RWPE1 (cell line): ENCODE measurements at regions not wholly inside any gene's neighbourhood (a gene's known extent, or its start where the extent isn't known, plus 50 kb on each side); places are given as distances from the start of the nearest gene placed in this dataset.

Experiments
- CTCF ChIA-PET: fragments of 350-600 bp; sonication (Branson Sonifier 250); formaldehyde crosslinking; extraction: SDS; loops from one replicate; lab custom pipeline; 2021; lab: Yijun Ruan, JAX
- POLR2A ChIA-PET: fragments of 400-600 bp; formaldehyde crosslinking; extraction: SDS; loops from one replicate; lab custom pipeline; 2020; ENCODE audit warnings: antibody characterized with exemption; ENCODE audit not compliant: low non-redundant PET; lab: Yijun Ruan, JAX
- DNase-seq: peaks from one replicate; pipeline ENCODE4 v3.0.0; 2012; ENCODE audit warnings: low spot score
- H3K27ac ChIP-seq: fragments of 450-650 bp; 2 replicates; pipeline ENCODE4 v1.5.1; 2017
- TF ChIP-seq, protein P1 (sequence below): fragments of 450-650 bp; conservative IDR thresholded peaks from 2 replicates; pipeline ENCODE4 v1.5.1; 2017; ENCODE audit warnings: low read depth, mild to moderate bottlenecking

DNA sequence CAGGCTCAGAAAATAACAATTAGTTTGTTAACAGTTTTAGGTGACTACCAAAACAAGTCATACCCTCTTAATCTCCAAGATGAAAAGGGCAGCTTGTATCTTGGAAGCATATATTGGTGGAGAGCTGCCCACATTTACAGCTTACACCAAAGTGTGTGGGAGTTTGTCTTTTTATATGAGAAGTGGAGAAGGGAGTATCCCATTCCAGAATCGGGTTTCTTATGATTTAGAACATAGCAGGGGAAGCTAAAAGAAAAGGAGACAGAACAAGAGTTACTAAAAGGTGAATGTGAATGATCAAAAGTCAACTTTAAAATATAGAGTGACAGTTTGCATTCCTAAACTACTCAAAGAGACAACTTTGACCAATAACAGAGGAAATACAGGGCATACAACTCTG is 338.6 kb upstream of the VWC2 start:
- TF ChIP-seq, protein P1, sequence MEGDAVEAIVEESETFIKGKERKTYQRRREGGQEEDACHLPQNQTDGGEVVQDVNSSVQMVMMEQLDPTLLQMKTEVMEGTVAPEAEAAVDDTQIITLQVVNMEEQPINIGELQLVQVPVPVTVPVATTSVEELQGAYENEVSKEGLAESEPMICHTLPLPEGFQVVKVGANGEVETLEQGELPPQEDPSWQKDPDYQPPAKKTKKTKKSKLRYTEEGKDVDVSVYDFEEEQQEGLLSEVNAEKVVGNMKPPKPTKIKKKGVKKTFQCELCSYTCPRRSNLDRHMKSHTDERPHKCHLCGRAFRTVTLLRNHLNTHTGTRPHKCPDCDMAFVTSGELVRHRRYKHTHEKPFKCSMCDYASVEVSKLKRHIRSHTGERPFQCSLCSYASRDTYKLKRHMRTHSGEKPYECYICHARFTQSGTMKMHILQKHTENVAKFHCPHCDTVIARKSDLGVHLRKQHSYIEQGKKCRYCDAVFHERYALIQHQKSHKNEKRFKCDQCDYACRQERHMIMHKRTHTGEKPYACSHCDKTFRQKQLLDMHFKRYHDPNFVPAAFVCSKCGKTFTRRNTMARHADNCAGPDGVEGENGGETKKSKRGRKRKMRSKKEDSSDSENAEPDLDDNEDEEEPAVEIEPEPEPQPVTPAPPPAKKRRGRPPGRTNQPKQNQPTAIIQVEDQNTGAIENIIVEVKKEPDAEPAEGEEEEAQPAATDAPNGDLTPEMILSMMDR = no peak
- DNase-seq = no peak
- POLR2A ChIA-PET = no interaction called here
- no peak overlapping the region for H3K27ac ChIP-seq
- CTCF ChIA-PET = no interaction called here

DNA sequence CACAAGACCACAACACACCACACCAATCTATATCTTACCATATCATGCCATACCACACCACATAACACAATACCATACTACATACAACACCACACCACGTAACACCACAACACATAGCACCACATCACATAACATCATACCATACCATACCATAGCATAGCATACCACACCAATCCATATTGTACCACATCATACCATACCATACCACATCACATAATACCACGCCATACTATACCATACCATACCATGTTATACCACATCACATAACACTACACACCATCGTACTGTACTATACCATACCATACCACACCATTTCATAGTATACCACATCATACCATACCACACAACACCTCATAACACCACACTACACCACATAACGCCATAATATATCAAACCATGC is 335.2 kb upstream of the VWC2 start:
- TF ChIP-seq, protein P1 = no peak
- H3K27ac ChIP-seq = no peak overlapping the region
- CTCF ChIA-PET = no interaction called here
- DNase-seq = no peak
- POLR2A ChIA-PET = no interaction called here

- CTCF ChIA-PET = interaction anchor here (0.7 to 0.8 kb wide), 2 partner anchors 22 to 308 kb away, joined by 3 to 4 read pairs; no protein-coding TSS in a partner anchor
- POLR2A ChIA-PET = no interaction called here
- DNase-seq = no peak
- TF ChIP-seq, protein P1 = no peak
- H3K27ac ChIP-seq = no peak overlapping the region
These were observed 329.9 kb upstream of the VWC2 start for GRCh38 chr7:49443515-49443914.

GRCh38 chr7:49453486-49453885 is 320.0 kb upstream of the VWC2 start:
- no peak for DNase-seq
- CTCF ChIA-PET = no interaction called here
- POLR2A ChIA-PET = no interaction called here

DNA sequence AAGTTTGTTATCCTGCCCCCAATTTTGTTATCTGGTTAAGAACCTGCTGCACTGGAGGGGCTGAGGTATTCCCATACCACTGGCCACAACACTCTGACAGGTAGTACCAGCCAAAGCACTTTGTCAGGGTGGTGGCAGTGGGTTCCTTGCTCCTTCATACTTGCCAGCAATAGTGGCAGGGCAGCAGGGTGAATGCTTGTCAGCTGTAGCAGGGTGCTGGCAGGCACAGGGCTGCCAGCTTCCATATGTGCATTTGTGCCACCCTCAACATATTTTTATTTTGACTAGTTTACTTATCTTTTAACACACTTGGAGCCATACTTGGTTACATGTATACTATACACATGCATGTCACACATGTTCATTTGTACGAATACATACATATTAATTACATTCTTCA is 294.0 kb upstream of the VWC2 start:
- TF ChIP-seq, protein P1 = no peak
- CTCF ChIA-PET = no interaction called here

More at GRCh38 chr7:49453486-49453885, 320.0 kb upstream of the VWC2 start:
- no peak overlapping the region for H3K27ac ChIP-seq
- TF ChIP-seq, protein P1 = no peak

DNA sequence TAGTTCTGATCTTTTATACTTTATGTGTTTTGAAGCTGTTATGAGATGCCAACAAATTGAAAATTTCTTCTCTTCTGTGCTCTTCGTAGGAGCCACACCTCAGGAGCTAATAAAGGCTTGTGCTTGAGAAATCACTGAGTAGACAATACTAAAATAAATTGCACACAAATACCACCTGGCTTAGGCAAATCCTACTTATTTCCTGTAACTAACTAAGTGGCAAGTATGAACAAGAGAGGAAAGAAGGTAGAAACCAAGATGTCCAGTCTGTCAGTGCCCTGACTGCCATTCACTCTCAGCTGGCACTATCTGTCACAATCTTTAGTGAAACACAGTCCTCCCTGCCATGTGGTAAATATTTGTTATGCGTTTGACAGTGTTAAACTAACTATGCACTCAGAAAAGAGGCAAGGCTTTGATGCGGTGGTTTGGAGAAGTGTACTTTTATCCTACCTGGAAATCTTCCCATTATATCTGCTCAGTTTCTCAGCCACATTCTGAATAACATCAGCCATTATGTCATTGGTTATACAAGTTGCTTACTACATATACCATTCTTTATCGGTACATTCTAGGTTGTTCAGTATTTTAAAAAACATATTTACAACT is 293.4 kb upstream of the VWC2 start:
- no peak for DNase-seq
- CTCF ChIA-PET = no interaction called here
- POLR2A ChIA-PET = no interaction called here
- TF ChIP-seq, protein P1 = no peak
- H3K27ac ChIP-seq = no peak overlapping the region

More for the DNA sequence above, 294.0 kb upstream of the VWC2 start:
- DNase-seq = no peak
- POLR2A ChIA-PET = no interaction called here
- no peak overlapping the region for H3K27ac ChIP-seq
